ENCODE measurements at regions not wholly inside any gene's neighbourhood (a gene's known extent, or its start where the extent isn't known, plus 50 kb on each side); places are given as distances from the start of the nearest gene placed in this dataset.

DNA sequence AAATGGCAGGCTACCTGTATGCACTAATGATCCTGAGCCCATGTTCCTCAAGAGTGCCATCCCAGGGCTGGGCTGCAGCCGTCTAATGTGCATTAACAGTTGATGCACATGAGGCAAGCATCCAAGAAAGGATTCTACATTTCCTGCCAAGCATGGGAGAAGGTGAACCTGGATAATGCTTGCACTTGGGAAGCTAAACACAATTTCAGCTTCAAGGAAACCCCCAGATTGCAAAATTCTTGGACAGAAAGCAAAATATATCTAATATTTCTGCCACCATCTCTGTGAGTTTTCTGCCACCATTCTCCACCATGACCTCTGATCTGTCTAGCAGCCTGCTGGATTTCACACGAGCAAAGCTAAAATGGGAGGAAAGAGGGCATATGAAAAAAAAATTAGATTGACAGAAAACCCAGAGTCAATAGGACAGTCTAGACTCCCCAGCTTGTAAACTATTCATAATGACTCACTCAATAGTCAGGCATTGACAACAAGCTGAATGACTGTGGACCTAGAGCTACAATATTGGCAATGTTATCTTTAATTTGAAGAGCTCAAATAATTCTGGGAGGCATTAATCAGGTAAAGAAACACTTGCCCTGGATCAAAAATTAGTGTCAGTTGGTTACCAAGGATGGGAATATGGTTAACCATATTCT, 91.9 kb upstream of the BCL2L14 start:
- DNase-seq (ENCODE audit: extremely low spot score, unreplicated experiment) = no peak
- no peak for TF ChIP-seq CTCF (conservative IDR thresholded peaks at IDR 0.05)
- Mint-ChIP-seq H3K4me1 (ENCODE audit: unreplicated experiment) (no peaks in the 10 kb centered on the region), H3K36me3 (no peaks in the 10 kb centered on the region), H3K27ac (no peak overlapping the region), H3K4me3 (no peak overlapping the region), H3K27me3 (peaks cover 19% of the 10 kb centered on the region), H3K9me3 (no peaks in the 10 kb centered on the region)

- H3K9me3 Mint-ChIP-seq = no peaks in the 10 kb centered on the region
- no peak for TF ChIP-seq CTCF (conservative IDR thresholded peaks at IDR 0.05)
- H3K4me3 Mint-ChIP-seq = no peak overlapping the region
- H3K27me3 Mint-ChIP-seq = peaks cover 10% of the 10 kb centered on the region
- H3K36me3 Mint-ChIP-seq = no peaks in the 10 kb centered on the region
- no peak for DNase-seq (ENCODE audit: extremely low spot score, unreplicated experiment)
- no peak overlapping the region for H3K27ac Mint-ChIP-seq
- no peaks in the 10 kb centered on the region for H3K4me1 Mint-ChIP-seq (ENCODE audit: unreplicated experiment)
Measured at GRCh38 chr12:11980115-11980514, 90.6 kb upstream of the BCL2L14 start.

DNA sequence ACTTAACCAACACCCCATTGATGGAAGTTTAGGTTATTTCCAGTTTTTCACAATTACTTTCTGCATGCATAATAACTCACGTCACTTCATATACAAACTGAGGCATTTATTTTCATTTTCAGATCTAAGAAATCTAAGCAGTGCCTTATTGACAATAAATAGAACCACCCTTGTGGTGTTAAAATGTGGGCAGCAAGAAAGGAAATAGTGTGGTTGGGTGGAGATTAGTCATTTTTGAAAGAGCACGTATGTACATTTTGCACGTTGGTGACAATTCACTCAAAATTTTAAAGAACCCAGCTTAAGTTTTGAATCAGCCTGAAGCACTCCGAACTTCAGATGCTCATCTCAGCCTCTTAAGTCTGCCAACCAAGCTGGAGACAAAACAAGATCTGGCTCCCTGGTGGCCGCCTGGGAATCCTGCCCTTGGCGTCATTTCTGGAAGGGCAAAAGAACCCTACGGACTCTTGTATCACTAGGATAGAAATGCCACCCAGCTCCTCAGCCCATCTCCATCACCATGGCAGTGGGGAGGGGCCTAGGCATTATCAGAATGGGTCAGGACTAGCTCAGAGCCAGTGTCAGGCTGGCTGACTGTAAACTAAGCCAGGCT, 89.5 kb upstream of the BCL2L14 start:
- no peak for DNase-seq (ENCODE audit: extremely low spot score, unreplicated experiment)
- no peak overlapping the region for H3K27ac Mint-ChIP-seq
- H3K27me3 Mint-ChIP-seq = peaks cover 4% of the 10 kb centered on the region
- H3K9me3 Mint-ChIP-seq = no peaks in the 10 kb centered on the region
- H3K4me1 Mint-ChIP-seq (ENCODE audit: unreplicated experiment) = no peaks in the 10 kb centered on the region
- TF ChIP-seq CTCF (conservative IDR thresholded peaks at IDR 0.05) = no peak
- H3K4me3 Mint-ChIP-seq = no peak overlapping the region
- no peaks in the 10 kb centered on the region for H3K36me3 Mint-ChIP-seq

DNA sequence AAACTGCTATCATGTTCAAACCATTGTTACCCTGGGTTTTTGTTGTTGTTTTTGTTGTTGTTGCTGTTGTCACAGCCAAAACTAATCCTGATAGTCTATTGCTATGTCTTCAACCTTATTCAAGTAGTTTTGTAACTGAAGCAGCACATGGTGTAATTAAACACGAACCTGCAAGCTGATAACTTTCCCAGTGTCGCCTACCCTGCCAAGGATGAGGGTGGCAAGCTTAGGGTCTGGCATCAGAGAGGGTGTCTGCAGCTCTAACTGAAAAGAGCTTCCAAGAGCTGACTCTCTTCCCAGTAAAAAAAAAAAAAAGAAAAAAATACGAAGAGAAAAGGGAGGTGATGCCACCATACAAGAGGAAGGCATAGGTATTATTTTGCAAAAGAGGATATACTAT, 86.3 kb upstream of the BCL2L14 start:
- no peaks in the 10 kb centered on the region for H3K9me3 Mint-ChIP-seq
- no peak for DNase-seq (ENCODE audit: extremely low spot score, unreplicated experiment)
- H3K36me3 Mint-ChIP-seq = peaks cover 6% of the 10 kb centered on the region
- no peak overlapping the region for H3K27ac Mint-ChIP-seq
- H3K4me3 Mint-ChIP-seq = no peak overlapping the region
- no peak for TF ChIP-seq CTCF (conservative IDR thresholded peaks at IDR 0.05)
- peaks cover 10% of the 10 kb centered on the region for H3K27me3 Mint-ChIP-seq
- no peaks in the 10 kb centered on the region for H3K4me1 Mint-ChIP-seq (ENCODE audit: unreplicated experiment)

- Mint-ChIP-seq H3K27me3 (peaks cover 10% of the 10 kb centered on the region), H3K4me1 (ENCODE audit: unreplicated experiment) (no peaks in the 10 kb centered on the region)
Measured at GRCh38 chr12:11986165-11986564, 84.6 kb upstream of the BCL2L14 start.

More at GRCh38 chr12:11986165-11986564, 84.6 kb upstream of the BCL2L14 start:
- Mint-ChIP-seq H3K27ac (no peak overlapping the region), H3K36me3 (peaks cover 6% of the 10 kb centered on the region), H3K4me3 (no peak overlapping the region), H3K9me3 (no peaks in the 10 kb centered on the region)
- no peak for DNase-seq (ENCODE audit: extremely low spot score, unreplicated experiment)
- no peak for TF ChIP-seq CTCF (conservative IDR thresholded peaks at IDR 0.05)

Measured in type B pancreatic cell (in vitro differentiated cells).